Liver (tissue), 8 donors: ENCODE measurements at regions not wholly inside any gene's neighbourhood (a gene's known extent, or its start where the extent isn't known, plus 50 kb on each side); places are given as distances from the start of the nearest gene placed in this dataset.

ENCODE experiments used
- DNase-seq: peaks from one replicate; pipeline ENCODE4 v3.0.0-alpha.2; 2017; ENCODE audit warnings: low spot score
- H3K27ac ChIP-seq, 2 donors: one replicate each; pipeline ENCODE4 v1.7.0; 2013; ENCODE audit warnings: inconsistent platforms in 2 of 2, low read length in 2 of 2, control low read depth in 1 of 2, low read depth in 1 of 2, mild to moderate bottlenecking in 1 of 2
- H3K27me3 ChIP-seq, 4 donors: one replicate each; pipeline versions ENCODE4 v1.6.1 to v1.7.0; 2013; ENCODE audit warnings: low read length in 3 of 4, inconsistent platforms in 1 of 4, mild to moderate bottlenecking in 1 of 4, moderate library complexity in 1 of 4; ENCODE audit not compliant: control insufficient read depth in 4 of 4, insufficient read depth in 4 of 4
- H3K36me3 ChIP-seq, 4 donors: one replicate each; pipeline versions ENCODE4 v1.6.1 to v1.7.0; 2013; ENCODE audit warnings: low read length in 3 of 4, mild to moderate bottlenecking in 3 of 4, low read depth in 1 of 4, moderate library complexity in 1 of 4; ENCODE audit not compliant: control insufficient read depth in 4 of 4, insufficient read depth in 3 of 4
- H3K4me1 ChIP-seq, 4 donors: one replicate each; pipeline versions ENCODE4 v1.6.1 to v1.7.0; 2013; ENCODE audit warnings: low read length in 3 of 4, mild to moderate bottlenecking in 3 of 4, moderate library complexity in 1 of 4; ENCODE audit not compliant: control insufficient read depth in 4 of 4, insufficient read depth in 4 of 4
- H3K4me3 ChIP-seq, 3 donors: one replicate each; pipeline versions ENCODE4 v1.6.1 to v1.7.0; 2013; ENCODE audit warnings: low read length in 3 of 3, control low read depth in 1 of 3, low read depth in 1 of 3, mild to moderate bottlenecking in 1 of 3
- H3K9ac ChIP-seq, 2 donors: one replicate each; pipeline ENCODE4 v1.7.0; 2013; ENCODE audit warnings: low read length in 2 of 2, mild to moderate bottlenecking in 2 of 2, moderate library complexity in 2 of 2, control low read depth in 1 of 2, low read depth in 1 of 2
- H3K9me3 ChIP-seq, 4 donors: one replicate each; pipeline versions ENCODE4 v1.6.1 to v1.7.0; 2013; ENCODE audit warnings: low read length in 3 of 4; ENCODE audit not compliant: control insufficient read depth in 4 of 4
- ATF3 ChIP-seq: IDR thresholded peaks from 2 replicates; pipeline ENCODE4 v1.6.1; 2016; ENCODE audit warnings: antibody characterized with exemption
- CTCF ChIP-seq: fragments of 150-350 bp; IDR thresholded peaks from 2 replicates; pipeline ENCODE4 v1.5.1; 2017; ENCODE audit warnings: improper control_type of control experiment, low read depth, low read length; ENCODE audit not compliant: missing input control
- EGR1 ChIP-seq, 2 donors: IDR thresholded peaks; 2 replicates each; pipeline ENCODE4 v1.6.1; 2016 to 2018; ENCODE audit warnings: antibody characterized with exemption in 2 of 2, low read depth in 2 of 2
- FOXA1 ChIP-seq: IDR thresholded peaks from 2 replicates; pipeline ENCODE4 v1.6.1; 2016; ENCODE audit warnings: antibody characterized with exemption
- FOXA2 ChIP-seq: IDR thresholded peaks from 2 replicates; pipeline ENCODE4 v1.6.1; 2016; ENCODE audit warnings: antibody characterized with exemption
- JUND ChIP-seq, 2 donors: IDR thresholded peaks; 2 replicates each; pipeline ENCODE4 v1.6.1; 2016; ENCODE audit warnings: antibody characterized with exemption in 2 of 2
- NR2F2 ChIP-seq: IDR thresholded peaks from 2 replicates; pipeline ENCODE4 v1.6.1; 2016; ENCODE audit warnings: antibody characterized with exemption
- RAD21 ChIP-seq, 2 donors: IDR thresholded peaks; 2 replicates each; pipeline ENCODE4 v1.6.1; 2016; ENCODE audit warnings: antibody characterized with exemption in 2 of 2, mild to moderate bottlenecking in 2 of 2
- REST ChIP-seq: IDR thresholded peaks from 2 replicates; pipeline ENCODE4 v1.6.1; 2016; ENCODE audit warnings: antibody characterized with exemption, mild to moderate bottlenecking
- RXRA ChIP-seq, 2 donors: IDR thresholded peaks; 2 replicates each; pipeline ENCODE4 v1.6.1; 2017 to 2018; ENCODE audit warnings: antibody characterized with exemption in 2 of 2, mild to moderate bottlenecking in 1 of 2
- SP1 ChIP-seq: IDR thresholded peaks from 2 replicates; pipeline ENCODE4 v1.6.1; 2018; ENCODE audit warnings: antibody characterized with exemption, mild to moderate bottlenecking
- YY1 ChIP-seq: IDR thresholded peaks from 2 replicates; pipeline ENCODE4 v1.6.1; 2016; ENCODE audit warnings: antibody characterized with exemption, mild to moderate bottlenecking
- ZBTB33 ChIP-seq: IDR thresholded peaks from 2 replicates; pipeline ENCODE4 v1.6.1; 2016; ENCODE audit warnings: antibody characterized with exemption
- WGBS: extraction: QIAGEN DNeasy Blood & Tissue Kit; methylation state at CpG from one replicate; pipeline ENCODE4 v1.1.7; 2013; 5-methylcytosine and 5-hydroxymethylcytosine counted together
- donor health status: healthy.
- donor health status: healthy.
- donor health status: healthy.
- donor health status: healthy.
- donor health status: healthy.

GRCh38 chr5:158434749-158435148 is 575.8 kb upstream of the CLINT1 start (continued):
- TF ChIP-seq REST (peak; percentile 43), CTCF (no peak), RAD21 (IDR thresholded peaks at IDR 0.05) (peak; percentile 47 to 60), JUND (IDR thresholded peaks at IDR 0.05) (peak; percentile 24 to 51), NR2F2 (no peak), ATF3 (no peak), FOXA1 (no peak)

GRCh38 chr5:158433634-158434033 is 574.7 kb upstream of the CLINT1 start:
- Histone ChIP-seq H3K9ac (no peak overlapping the region), H3K4me1 (peaks cover 3 to 22% (median 14%) of the 10 kb centered on the region in 4 donors), H3K27me3 (no peaks in the 10 kb centered on the region), H3K4me3 (no peak overlapping the region), H3K27ac (no peak overlapping the region), H3K9me3 (peaks cover 0 to 5% (median 2%) of the 10 kb centered on the region in 4 donors), H3K36me3 (no peaks in the 10 kb centered on the region)
- 59% methylated on average over 1 of the region's 1 CpG for WGBS
- TF ChIP-seq YY1 = no peak
- no peak for TF ChIP-seq FOXA1
- no peak for TF ChIP-seq CTCF
- TF ChIP-seq EGR1 (IDR thresholded peaks at IDR 0.05; ENCODE audit: low read depth in 2 of 2) = no peak
- no peak for TF ChIP-seq RXRA (IDR thresholded peaks at IDR 0.05)
- no peak for TF ChIP-seq SP1
- TF ChIP-seq ZBTB33 = no peak
- no peak for TF ChIP-seq FOXA2
- no peak for TF ChIP-seq NR2F2
- no peak for DNase-seq
